ENCODE measurements at regions not wholly inside any gene's neighbourhood (a gene's known extent, or its start where the extent isn't known, plus 50 kb on each side); places are given as distances from the start of the nearest gene placed in this dataset.

GRCh38 chr17:68135141-68135887 lies 99.8 kb downstream of the KPNA2 start:
- TF ChIP-seq CTCF (IDR thresholded peaks at IDR 0.05) (no peak), POLR2AphosphoS5 (IDR thresholded peaks at IDR 0.05) (no peak), POLR2A (IDR thresholded peaks at IDR 0.05) (no peak), EP300 (IDR thresholded peaks at IDR 0.05) (no peak)
